NT2/D1 (cell line): ENCODE measurements at regions not wholly inside any gene's neighbourhood (a gene's known extent, or its start where the extent isn't known, plus 50 kb on each side); places are given as distances from the start of the nearest gene placed in this dataset.

Experiments used
- SUZ12 ChIP-seq: IDR thresholded peaks from 2 replicates; pipeline ENCODE4 v1.6.1; 2011; ENCODE audit not compliant: insufficient read length, insufficient read depth; ENCODE audit errors: extremely low read depth
- YY1 ChIP-seq: IDR thresholded peaks from 2 replicates; pipeline ENCODE4 v1.6.1; 2011; ENCODE audit not compliant: insufficient read length, insufficient read depth
- ZNF274 ChIP-seq: IDR thresholded peaks from 2 replicates; pipeline ENCODE4 v1.6.1; 2011; ENCODE audit warnings: mild to moderate bottlenecking, low read depth, low read length

DNA sequence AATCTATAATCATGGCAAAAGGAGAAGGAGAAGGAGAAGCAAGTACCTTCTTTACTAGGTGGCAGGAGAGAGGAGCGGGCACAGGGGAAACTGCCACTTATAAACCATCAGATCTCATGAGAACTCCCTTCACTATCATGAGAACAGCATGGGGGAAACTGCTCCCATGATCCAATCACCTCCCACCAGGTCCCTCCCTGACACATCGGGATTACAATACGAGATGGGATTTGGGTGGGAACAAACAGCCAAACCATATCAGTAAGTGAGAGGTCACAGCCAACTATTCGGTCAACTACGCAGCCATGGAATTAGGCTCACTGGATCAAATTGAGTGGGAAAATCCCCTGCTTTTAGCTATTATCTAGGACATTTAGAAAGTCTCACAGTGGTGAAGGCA is 54.2 kb upstream of the STEAP1B start:
- TF ChIP-seq SUZ12 (no peak), YY1 (no peak), ZNF274 (no peak)
